ENCODE measurements at regions not wholly inside any gene's neighbourhood (a gene's known extent, or its start where the extent isn't known, plus 50 kb on each side); places are given as distances from the start of the nearest gene placed in this dataset.

GRCh38 chr2:23238011-23238657 is 146.8 kb upstream of the KLHL29 start:
- DNase-seq (ENCODE audit: low spot score), result no peak

GRCh38 chr2:23239374-23239773 is 145.6 kb upstream of the KLHL29 start:
- no peak for DNase-seq (ENCODE audit: low spot score)

DNA sequence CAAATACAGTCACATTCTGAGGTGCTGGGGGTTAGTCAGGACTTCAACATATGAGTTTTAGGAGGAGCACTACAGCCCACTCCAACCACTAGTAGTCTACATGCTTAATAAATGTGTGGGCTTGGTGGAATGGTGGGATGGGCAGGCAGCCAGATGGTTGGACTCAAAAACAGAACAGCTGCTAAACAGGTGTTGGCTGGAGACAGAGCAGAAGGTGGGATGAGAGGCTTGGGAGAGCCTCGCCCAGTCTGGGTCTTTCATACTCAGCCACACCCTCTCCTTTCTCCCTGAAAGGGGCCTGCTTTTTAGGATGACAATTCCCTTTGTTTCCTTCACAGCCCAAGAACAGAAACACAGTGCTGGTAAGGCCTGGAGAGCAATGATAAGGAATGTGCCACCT is 143.9 kb upstream of the KLHL29 start:
- no peak for DNase-seq (ENCODE audit: low spot score)

GRCh38 chr2:23241611-23242245 is 143.3 kb upstream of the KLHL29 start:
- no peak for DNase-seq (ENCODE audit: low spot score)

- DNase-seq (ENCODE audit: low spot score), result no peak
Observed at GRCh38 chr2:23243073-23243659, 141.8 kb upstream of the KLHL29 start.

DNA sequence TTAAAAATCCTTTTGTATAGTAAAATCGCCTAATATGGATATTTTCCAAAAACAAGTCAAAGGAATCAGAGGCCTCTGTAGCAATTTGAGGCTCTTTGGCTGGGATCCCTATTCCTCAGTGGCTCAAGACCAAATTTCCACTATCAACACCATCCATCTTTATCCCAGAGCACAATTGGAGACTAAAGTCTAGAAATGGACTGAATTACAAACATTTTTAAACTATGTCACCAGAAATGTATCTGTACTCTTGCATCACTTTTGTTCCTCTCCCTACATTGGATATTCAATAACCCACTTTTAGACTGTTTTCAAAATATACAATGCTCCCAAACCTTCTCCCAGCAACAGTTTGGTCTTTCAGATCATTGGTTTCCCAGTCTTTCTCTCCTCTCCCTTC is 140.4 kb upstream of the KLHL29 start:
- no peak for DNase-seq (ENCODE audit: low spot score)

DNA sequence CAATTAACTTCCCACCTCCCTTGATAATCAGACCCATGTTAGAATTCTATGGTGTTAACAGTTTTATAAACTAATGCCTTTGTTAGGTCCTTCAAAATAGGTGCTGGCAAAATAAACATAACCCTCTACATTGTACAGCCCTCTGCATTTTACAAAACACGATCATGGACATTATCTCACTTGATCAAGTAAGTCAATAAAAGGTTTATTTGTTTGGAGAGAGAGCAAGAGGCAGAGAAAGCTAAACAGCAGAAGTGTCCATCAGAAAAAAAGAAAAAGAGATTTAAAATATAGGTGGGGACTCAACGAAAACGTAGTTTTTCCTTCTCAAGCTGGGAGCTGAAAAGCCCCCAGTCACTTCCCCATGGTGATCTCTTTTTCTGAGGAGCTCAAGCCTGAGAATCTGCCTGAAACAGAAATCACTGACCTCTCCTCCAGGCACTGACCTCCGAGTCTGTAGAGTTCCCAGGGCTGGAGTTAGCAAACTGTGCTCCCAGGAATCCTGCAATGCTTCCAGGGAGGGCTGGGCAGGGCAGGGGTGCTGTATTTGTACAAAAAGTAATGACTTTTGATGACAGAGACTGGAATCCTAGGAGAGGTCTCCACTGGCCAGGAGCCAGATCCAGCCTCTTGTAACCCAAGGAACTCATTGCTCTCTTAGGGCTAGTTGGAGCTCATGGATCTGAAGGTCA is 137.8 kb upstream of the KLHL29 start:
- no peak for DNase-seq (ENCODE audit: low spot score)

GRCh38 chr2:23248667-23249066 is 136.3 kb upstream of the KLHL29 start:
- no peak for DNase-seq (ENCODE audit: low spot score)

GRCh38 chr2:23249348-23249747 is 135.6 kb upstream of the KLHL29 start:
- DNase-seq (ENCODE audit: low spot score), result peak; percentile 18

GRCh38 chr2:23250371-23250770 is 134.6 kb upstream of the KLHL29 start:
- DNase-seq (ENCODE audit: low spot score), result peak; percentile 87

GRCh38 chr2:23256643-23257042 is 128.3 kb upstream of the KLHL29 start:
- DNase-seq (ENCODE audit: low spot score), result no peak

DNA sequence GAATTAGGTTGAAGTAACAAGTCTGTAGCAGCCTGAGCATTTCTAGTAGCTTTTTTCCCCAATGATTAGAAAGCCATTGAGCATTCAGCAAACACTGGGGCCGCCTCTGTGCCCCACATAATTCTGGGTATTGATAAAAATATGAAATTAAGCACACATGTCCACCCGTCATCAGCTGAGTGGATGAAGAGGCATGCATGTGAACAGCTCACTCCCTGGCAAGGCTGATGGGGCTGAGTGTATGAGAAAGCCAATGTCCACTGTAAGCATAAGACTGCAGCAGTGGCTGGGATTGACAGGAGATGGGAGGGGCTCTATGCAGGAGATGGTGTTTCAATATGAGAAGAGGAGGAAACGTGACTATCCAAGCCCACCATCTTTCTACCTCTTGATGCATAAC is 124.4 kb upstream of the KLHL29 start:
- DNase-seq (ENCODE audit: low spot score), result no peak

- DNase-seq (ENCODE audit: low spot score), result no peak
Observed at GRCh38 chr2:23268467-23269263, 116.3 kb upstream of the KLHL29 start.

DNA sequence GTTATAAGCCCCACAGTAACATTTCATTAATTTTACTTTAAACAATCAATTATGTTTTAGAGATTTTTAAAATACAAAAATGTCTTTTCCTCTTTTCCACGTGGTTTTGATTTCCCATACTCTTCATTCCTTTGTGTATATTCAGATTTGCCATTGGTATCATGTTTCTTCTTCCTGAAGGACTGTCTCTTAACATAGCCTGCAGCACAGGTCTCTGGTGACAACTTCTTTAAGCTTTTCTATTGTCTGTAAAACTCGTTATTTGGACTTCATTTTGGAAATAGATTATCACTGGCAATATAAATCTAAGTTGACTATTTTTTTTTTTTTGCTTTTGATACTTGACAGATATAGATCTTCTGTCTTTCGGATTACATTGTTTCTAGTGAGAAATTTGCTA is 115.2 kb upstream of the KLHL29 start:
- no peak for DNase-seq (ENCODE audit: low spot score)

DNA sequence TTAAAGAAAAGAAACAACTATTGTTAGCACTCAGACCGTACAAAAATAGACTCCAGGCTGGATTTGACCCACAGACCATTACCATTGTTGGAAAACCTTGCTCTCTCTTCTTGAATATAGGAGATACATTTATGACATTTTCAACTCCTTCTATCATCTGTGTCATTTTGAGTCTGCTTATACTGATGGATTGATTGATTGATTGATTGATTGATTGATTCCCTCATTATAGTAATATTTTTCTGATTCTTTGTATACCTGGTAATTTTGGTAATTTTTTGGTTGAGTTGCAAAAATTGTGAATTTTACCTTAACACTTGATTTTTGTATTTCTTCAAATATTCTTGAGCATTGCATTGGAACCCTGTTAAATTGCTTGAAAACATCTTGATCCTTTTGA is 114.2 kb upstream of the KLHL29 start:
- no peak for DNase-seq (ENCODE audit: low spot score)

DNA sequence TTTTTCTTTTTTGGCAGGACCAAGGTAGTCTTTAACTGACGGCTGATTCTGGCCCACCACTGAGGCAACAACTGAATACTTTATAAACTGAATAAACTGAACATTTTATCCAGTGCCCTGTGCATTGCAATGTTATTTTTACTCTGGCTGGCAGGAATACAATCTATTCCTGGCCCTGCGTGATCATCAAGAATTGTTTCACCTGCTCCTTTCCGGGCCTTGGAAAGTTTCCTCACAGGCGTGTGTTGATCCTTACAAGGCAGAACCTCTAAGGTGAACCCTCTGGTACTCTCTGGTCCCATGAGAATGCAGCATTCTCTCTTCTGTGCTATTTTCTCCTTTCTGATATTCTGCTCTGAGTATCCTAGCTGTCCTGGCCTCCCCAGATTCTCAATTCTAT is 113.7 kb upstream of the KLHL29 start:
- no peak for DNase-seq (ENCODE audit: low spot score)

DNA sequence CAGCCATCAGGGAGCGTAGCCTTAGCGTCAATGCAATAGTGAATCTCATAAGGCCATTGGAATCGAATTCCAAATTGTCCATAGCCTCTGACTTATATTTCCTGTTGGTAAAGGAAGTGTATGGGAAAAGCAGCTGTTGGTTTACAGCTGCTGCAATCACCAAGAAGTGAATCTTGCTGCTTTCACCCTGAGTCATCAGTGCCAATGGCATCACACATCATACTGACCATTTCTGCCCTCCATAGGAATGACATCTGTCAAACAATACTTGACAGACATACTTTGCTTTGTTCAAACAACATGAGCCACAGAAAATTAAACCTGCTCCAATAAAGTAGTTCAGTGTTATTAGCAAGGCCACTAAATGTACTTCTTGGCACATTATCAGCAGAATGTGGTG is 111.2 kb upstream of the KLHL29 start:
- DNase-seq (ENCODE audit: low spot score), result no peak

- DNase-seq (ENCODE audit: low spot score), result no peak
Observed at GRCh38 chr2:23280401-23280800, 104.6 kb upstream of the KLHL29 start.

DNA sequence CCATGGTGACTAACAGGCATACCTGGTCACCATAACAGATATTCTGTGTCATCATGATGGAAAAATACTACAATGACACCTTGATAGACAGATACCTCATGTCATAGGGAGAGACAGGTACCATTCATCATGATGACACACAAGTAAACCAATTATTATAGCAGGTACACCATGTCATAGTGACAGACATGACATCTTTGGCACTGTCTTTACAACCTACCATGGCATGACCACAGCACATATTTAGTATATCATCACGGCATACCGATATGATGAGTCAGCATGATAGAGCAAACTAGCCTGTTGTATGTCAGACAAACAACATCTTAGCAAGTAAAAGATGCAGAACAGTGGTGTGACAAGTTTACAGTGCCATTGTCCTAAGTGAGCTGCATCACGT is 101.3 kb upstream of the KLHL29 start:
- DNase-seq (ENCODE audit: low spot score), result no peak

GRCh38 chr2:23285091-23285800 is 99.7 kb upstream of the KLHL29 start:
- DNase-seq (ENCODE audit: low spot score), result no peak

- DNase-seq (ENCODE audit: low spot score), result no peak
Observed at GRCh38 chr2:23286031-23286757, 98.8 kb upstream of the KLHL29 start.
